Right renal cortex interstitium (tissue), 3 donors: ENCODE measurements at regions not wholly inside any gene's neighbourhood (a gene's known extent, or its start where the extent isn't known, plus 50 kb on each side); places are given as distances from the start of the nearest gene placed in this dataset.
"Not testable (repeated sequence)": the region's sequence is repeated elsewhere in the genome, so short reads cannot be mapped to it uniquely, and the experiment has no call there.

ENCODE experiments used
- DNase-seq, 3 donors: peaks; one replicate each; pipeline ENCODE4 v3.0.0-alpha.2; 2013; ENCODE audit warnings: low read depth in 3 of 3, low spot score in 2 of 3

- DNase-seq: no peak
Measured at GRCh38 chr1:191698246-191698645, 460.0 kb upstream of the RGS18 start.

GRCh38 chr1:191699343-191699742 lies 458.9 kb upstream of the RGS18 start:
- no peak for DNase-seq

DNA sequence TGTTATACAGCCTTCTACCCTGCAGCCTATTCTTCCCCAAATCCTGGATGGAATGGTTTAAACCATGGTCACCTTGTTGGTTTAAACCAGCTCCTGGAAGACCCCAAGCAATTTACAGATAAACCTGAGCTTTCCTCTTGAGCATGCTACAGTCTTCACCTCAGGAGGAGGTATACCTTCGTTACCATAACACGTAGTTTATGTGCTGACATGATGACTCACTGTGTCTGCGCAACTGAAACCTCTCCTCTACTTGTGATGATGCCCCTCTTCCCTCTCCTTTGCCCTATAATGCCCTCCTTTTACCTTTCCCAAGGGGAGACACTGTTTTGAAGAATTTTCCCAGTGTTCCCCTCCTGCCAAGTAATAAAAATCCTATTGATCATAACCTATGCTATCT lies 457.3 kb upstream of the RGS18 start:
- DNase-seq: no peak

- DNase-seq: no peak
Measured at GRCh38 chr1:191702124-191702523, 456.1 kb upstream of the RGS18 start.

GRCh38 chr1:191707288-191707687 lies 451.0 kb upstream of the RGS18 start:
- DNase-seq: no peak

GRCh38 chr1:191709215-191709614 lies 449.0 kb upstream of the RGS18 start:
- no peak for DNase-seq

GRCh38 chr1:191711961-191712360 lies 446.3 kb upstream of the RGS18 start:
- DNase-seq: no peak

GRCh38 chr1:191714845-191715244 lies 443.4 kb upstream of the RGS18 start:
- no peak for DNase-seq

DNA sequence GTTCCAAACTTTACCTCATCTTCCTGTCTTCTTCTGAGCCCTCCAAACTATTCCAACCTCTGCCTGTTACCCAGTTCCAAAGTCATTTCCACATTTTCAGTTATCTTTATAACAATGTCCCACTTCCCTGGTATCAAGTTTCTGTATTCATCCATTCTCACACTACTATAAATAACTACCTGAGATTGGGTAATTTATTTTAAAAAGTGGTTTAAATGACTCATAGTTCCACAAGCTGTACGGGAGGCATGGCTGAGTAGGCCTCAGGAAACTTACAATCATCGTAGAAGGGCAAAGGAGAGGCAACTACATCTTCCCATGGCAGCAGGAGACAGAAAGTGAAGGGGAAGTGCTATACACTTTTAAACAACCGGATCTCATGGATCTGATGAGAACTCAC lies 428.5 kb upstream of the RGS18 start:
- DNase-seq: no peak

- DNase-seq: not testable (repeated sequence)
Measured at GRCh38 chr1:191731608-191732302, 426.5 kb upstream of the RGS18 start.

- DNase-seq: no peak
Measured at GRCh38 chr1:191734321-191734720, 423.9 kb upstream of the RGS18 start.

DNA sequence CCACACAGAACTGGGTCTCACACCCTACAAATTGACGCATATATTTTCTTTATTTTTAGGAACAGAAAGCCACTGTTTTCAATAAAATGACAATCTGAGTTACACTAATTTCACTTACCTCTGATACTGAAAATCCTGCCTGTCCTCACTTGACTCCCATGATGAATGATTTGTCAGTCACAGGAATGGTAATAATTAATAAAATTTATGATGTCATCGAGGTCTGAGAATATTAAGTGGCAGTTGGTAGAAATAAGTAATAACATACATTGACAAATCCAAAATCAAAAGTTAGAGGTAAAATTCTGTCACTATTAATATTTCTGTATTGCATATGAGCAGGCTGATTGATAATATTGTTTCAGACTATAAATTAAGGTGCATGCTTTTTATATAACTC lies 418.7 kb upstream of the RGS18 start:
- no peak for DNase-seq

- no peak for DNase-seq
Measured at GRCh38 chr1:191752342-191752741, 405.9 kb upstream of the RGS18 start.

GRCh38 chr1:191760016-191760415 lies 398.2 kb upstream of the RGS18 start:
- no peak for DNase-seq

DNA sequence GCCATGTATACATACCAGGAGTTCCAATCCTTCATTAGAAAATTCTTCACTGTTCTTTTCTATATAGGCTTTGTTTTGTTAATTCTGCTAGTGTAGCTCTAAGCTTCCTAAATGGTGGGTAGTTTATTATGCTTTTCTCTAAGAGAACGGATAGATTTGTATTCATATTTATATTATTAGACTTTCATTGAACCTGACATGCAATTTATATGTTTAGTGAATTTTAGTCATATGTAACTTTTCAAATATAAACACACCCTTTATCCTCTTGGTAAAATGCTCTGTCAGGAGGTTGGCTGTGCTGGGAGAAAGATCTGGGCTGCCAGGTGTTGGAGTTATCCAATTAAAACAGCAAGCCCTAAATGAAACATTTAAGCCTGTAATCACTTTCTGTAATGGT lies 369.7 kb upstream of the RGS18 start:
- DNase-seq: no peak

DNA sequence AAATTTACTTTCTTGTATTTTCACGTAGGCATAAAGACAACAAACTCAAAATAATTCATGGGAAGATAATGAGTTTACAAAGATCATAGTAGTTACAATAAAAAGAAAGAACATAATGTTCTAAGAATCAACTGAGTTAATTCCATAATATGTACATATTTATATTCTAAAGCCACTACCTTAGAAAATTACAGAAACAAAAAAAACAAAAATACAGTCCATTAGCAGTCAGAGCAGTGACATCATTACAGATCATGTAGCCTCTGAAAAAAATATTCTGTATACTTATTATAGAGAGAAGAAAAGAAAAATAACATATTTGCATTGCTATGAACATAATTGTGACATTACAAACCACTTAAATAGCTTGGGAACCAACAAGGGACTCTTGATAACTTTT lies 360.1 kb upstream of the RGS18 start:
- no peak for DNase-seq

DNA sequence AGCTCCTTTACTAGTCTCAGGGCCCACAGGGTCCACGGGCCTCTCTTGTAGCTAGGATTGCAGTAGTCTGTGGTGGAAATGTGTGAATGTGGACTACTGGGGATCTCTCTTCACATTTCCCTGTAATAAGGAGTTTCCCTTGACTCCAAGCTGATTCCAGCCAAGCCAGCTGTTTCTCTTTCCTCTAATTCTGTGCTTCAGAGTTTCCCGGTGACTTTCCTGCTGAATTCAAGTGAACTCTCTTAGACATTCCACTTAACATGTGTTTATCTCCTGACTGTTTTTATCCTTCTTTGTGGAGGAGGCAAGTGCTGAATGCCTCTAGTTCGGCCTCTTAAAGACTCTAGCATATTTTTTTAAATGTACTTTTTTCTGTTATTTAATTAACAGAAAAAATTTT lies 354.0 kb upstream of the RGS18 start:
- no peak for DNase-seq

- DNase-seq: not testable (repeated sequence)
Measured at GRCh38 chr1:191813593-191813992, 344.7 kb upstream of the RGS18 start.

DNA sequence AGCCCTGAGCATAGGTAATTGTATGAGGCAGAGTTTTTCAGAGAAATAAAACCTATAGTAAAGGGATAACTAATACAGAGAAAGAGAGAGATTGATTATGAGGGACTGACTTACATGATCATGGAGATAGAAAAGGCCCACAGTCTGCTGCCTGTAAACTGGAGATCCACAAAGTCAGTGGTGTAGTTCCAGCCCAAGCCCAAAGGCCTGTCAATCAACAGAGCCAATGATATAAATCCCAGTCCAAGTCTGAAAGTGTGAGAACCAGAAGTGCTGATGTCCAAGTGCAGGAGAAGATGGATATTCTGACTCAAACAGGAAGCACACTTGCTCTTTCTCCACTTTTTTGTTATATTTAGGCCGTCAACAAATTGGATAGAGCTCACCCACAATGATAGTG lies 340.1 kb upstream of the RGS18 start:
- DNase-seq: no peak

DNA sequence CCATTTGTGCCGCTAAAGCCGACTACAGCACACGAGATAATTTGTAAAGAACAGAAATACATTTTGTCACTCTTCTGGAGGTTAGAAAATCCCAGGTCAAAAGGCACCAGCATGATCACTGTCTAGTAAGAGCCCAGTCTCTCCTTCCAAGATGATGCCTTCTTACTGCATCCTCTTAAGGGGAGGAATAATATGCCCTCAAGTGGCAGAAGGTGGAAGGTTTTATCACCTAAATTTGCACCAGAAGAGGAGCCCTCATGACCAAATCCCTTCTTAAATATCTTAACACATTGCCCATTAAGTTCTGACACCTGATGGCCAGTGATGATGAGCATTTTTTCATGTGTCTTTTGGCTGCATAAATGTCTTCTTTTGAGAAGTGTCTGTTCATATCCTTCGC lies 326.7 kb upstream of the RGS18 start:
- no peak for DNase-seq

DNA sequence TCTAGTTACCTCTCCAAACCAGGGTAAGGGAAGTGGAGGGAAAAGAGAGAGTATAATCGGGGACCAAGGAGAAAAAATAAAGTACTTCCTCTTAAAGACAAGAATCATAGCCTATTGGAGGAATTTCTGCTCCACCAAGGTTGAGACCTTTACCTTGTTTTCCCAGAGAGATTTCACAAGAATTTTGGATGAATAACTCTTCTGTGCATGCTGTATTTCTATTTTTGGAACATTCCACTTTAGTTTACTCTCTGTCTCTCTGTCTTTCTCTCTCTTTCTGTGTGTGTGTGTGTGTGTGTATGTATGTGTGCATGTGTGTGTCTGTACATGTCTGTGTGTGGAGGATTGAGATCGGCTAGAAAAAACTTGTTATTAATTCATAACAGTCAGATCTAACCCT lies 318.4 kb upstream of the RGS18 start:
- DNase-seq: no peak

DNA sequence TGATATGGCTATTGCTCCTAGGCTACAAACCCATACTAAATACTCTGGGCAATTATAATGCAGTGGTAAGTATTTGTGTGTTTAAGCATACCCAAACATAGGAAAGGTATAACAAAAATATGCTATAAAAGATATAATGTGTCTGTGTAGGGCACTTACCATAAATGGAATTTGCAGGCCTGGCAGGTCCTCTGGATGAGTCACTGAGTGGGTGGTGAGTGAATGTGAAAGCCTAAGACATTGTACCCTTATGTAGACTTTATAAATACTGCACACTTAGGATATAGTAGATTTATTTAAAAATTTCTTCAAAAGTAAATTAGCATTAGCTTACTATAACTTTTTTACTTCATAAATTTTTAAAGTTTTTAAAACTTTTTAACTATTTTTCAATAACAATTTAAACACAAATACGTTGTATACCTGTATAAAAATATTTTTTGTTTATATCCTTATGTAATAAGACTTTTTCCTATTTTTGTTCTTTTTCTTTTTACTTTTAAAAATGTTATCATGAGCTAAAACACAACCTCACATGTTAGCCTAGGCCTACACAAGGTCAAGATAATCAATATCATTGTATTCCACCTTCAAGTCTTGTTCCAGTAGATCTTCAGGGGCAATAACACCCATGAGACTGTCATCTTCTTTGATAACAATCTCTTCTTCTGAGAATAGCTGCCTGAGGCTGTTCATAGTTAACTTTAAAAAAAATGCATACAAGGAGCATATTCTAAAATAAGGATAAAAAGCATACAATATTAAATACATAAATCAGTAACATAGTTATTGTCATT lies 306.3 kb upstream of the RGS18 start:
- no peak for DNase-seq
